ENCODE measurements at regions not wholly inside any gene's neighbourhood (a gene's known extent, or its start where the extent isn't known, plus 50 kb on each side); places are given as distances from the start of the nearest gene placed in this dataset.
"Not testable (repeated sequence)": the region's sequence is repeated elsewhere in the genome, so short reads cannot be mapped to it uniquely, and the experiment has no call there.

DNA sequence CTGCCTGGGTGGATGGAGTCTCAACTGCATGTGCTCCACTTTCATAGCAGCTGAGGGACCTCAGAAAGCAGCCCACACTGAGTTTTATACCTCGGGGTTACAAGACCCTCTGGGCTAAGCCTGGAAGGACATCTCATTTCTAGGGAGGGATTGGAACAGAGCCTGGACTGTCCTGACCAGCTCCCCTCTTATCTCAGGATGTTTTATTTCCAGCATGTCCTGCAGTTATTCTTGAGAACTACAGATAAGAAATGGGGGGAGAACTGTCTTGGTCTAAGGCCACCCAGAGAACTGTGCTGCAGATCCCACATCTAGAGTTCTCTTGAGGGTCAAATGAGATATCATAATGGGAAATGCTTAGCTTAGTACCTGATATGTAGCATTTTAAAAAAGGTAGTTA, 97.3 kb upstream of the CHD6 start:
- no peak for DNase-seq

- DNase-seq: no peak
Measured at GRCh38 chr20:41714030-41714429, 95.9 kb upstream of the CHD6 start.

DNA sequence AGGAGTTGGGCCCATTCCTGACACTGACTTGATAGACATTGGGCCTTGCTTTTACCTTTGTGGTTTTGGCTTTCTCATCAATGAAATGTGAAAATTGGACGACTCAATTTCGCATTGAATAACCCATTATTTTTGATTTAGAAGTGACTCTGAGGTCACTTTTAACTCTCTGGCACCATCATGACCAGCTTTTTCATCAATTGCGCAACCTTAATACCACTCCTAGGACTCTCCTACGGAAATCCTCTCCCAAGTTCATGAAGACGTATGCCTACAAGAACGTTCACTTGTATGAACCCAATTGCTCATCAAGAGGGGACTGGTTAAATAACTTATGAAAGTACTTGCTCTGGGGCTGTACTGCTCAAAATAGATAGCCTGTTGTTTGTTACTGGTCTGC, 86.7 kb upstream of the CHD6 start:
- no peak for DNase-seq

DNA sequence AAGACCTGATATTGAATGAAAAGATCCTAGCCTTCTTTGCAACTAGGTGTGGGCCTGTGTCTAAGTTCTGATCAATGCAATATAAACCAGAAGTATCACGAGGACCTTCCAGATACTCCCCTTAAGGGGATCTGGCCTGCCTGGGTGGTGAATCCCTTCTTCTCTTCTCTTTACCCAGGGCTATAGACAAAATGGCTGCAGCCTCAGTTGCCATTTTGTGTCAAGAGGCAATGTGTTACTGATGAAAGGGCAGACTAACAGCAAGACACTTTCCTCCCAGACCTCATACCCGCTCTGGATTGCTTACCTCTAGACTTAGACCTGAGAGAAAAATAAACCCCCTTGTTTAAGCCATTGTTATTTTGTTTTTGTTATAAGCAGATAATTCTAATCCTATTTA, 84.5 kb upstream of the CHD6 start:
- DNase-seq: no peak

GRCh38 chr20:41701588-41702348, 83.6 kb upstream of the CHD6 start:
- no peak for DNase-seq

- DNase-seq: not testable (repeated sequence)
Measured at GRCh38 chr20:41699673-41700072, 81.5 kb upstream of the CHD6 start.

DNA sequence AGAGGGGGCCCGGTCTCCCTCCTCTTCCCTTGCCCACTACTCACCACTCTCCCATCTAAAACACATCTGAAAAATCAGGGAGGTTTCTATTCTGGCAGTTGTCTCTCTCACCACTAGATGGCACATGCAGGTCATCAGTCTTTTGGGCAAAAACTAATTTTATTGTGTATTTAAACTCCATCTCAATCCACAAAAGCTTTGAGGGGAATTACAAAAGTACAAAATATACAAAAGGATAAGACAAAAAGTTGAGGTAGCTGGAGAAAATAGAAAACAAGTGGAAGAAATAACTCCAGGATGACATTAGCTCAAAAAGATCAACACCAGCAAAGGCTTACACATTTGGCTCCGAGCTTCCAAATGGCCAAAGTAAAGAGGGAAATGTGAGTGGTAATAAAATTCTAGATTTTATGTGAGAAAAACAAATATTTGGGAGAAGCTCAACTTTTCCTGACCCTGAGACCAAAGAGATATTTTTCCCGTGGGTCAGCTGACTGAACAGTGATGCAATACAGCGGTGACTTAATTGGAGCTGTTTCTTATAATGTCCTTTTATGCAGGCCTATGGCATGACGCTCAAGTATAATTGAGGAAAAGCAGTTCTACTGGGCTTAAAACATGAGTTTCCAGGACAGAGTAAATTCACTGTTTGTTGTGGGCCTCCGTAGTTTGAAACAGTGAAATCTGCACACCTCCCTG, 79.8 kb upstream of the CHD6 start:
- no peak for DNase-seq

- no peak for DNase-seq
Measured at GRCh38 chr20:41696428-41696827, 78.3 kb upstream of the CHD6 start.

DNA sequence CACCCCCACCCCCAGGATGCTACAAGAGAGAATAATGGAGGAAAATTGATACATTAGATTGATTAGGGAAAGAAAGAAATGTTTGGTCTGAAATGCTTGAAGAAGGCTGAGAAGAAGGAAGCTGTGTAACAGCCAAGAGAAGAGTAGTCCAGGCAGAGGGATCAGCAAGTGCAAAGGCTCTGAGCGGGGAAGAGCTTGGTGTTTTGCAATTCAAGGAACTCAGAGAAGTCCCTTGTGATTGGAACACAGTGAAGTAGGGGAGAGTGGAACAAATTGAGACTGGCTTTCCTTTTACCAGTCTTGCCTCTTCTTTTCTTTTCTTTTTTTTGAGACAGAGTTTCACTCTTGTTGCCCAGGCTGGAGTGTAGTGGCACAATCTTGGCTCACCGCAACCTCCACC, 76.6 kb upstream of the CHD6 start:
- no peak for DNase-seq

- peak; percentile 82 for DNase-seq
Measured at GRCh38 chr20:41693136-41693979, 75.2 kb upstream of the CHD6 start.

DNA sequence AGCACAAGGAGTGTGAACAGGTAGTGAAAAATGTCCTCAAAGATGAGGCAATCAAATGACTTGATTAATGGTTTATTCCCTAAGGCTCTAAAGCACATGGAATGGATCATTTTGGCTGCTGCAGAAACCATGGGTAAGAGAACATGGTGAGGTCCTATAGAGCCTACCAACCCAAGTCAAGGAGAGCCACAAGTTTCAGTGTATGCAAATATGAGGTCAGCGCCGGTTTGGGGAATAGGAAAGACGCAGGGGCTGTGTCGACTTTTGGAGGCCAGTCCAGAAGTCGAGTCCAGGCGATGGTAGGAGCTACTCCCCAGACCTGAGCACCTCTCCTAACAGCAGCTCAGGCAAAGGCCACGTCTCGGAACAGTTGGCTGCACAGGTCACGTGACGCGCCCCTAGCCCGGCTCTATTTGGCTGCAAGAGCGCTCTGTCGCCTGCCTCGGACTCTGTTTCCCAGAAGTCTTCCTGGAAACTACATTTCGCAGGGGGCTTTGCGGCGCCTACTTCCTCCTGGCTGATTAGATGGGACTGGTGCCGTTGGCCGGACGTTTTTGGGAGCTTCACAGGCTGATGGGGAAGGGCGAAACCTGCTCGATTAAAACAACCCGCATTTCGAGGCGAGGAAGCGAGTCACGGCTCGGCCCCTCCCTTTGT, 74.4 kb upstream of the CHD6 start:
- peak; percentile 81 for DNase-seq

- DNase-seq: no peak
Measured at GRCh38 chr20:41691443-41691842, 73.3 kb upstream of the CHD6 start.

GRCh38 chr20:41690702-41691101, 72.5 kb upstream of the CHD6 start:
- no peak for DNase-seq

GRCh38 chr20:41686961-41687360, 68.8 kb upstream of the CHD6 start:
- no peak for DNase-seq

DNA sequence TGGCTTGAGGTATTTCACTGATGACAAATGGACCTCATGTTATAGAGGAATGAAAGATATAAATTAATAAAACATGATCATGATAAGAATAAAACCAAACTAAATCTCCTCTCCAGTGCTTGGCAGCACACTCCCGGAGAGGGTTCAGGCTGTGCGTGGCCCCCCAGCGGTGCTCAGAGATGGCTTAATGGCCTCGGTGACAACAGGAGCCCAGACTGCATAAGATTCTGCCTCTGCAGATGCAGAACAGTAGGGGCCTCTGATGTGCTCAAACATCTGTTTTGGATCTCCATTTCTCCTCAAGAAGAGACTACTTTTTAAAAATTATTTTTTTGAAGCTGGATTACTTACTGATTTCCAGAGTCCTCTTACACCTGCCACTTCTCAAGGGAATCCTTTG, 67.0 kb upstream of the CHD6 start:
- DNase-seq: not testable (repeated sequence)

- DNase-seq: no peak
Measured at GRCh38 chr20:41678799-41679198, 60.6 kb upstream of the CHD6 start.

- DNase-seq: no peak
Measured at GRCh38 chr20:41672282-41672681, 54.1 kb upstream of the CHD6 start.

DNA sequence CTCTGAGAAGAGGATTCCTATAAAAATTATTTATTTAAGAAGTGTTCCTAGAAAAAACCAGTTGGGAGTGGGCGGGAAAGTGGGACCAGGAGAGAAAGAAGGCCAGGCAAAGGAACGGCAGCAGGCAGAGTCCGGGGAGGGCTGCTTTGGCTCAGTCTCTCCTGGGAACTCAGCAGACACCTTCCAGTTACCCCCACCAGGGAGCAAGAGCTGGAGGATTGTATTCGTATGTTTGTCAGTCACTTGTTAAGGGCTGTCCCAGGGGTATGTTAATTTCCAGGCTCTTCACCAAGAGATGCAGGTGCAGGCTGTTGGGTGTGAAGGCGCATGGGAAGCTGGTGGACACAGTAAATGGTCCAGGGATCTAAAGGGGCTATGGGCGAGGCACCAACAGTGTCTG, 53.0 kb upstream of the CHD6 start:
- DNase-seq: no peak

GRCh38 chr20:41670631-41671030, 52.5 kb upstream of the CHD6 start:
- DNase-seq: no peak

DNA sequence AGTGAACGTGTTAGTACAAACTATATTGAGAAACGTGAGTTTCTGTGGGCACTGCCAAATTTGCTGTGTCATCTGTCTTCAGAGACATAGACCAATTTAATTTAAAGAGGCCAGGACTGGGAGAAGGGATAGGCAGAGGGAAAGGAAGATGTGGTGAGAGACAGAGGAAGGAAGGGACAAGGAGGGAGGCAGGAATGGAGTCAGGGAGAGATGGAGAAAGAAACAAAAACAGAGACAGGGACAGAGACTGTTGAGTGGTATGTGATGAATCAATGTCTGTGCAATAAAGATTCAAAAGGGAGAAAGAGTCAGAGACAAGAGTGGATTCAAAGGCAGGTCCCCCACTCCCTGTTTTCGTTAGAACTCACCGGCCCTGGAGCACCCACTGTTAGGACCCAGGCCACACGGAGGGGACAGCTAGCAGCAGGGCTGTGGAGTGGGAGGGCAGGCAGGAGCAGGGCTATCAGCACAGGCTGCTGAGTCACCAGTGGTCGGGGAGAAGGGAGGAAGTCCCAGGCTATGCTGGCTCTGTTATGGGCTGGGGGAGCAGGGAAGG, 51.6 kb upstream of the CHD6 start:
- no peak for DNase-seq

DNA sequence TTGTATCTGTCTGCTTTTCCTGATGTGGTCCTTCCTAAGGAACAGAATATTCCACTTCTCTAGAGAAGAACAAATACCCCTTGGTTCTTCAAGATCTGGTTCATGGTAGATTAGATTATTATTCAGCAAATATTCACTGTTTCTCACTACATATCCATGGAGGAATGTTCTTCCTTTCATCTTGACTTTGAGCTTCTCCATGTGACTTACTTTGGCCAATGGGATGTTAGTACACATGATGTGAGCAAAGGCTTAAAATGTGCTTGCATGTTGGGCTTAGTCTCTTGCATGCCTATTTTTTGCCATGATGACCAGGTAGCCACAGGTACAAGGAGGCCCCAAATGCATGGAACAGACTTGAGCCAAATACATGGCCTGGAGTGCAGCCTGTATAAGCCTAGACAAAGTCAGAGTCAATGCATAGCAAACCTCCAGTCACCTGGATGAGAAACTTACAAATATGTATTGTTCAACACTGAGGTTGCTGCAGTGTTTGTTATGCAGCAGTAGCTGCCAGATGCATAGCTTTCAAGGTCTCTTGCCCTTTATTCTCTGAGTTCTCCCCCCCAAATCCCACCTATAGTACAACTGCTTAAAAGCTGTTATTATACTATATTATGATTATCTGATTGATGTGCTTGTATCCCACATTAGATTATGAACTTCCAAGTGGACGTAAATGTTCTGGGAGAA, 50.0 kb upstream of the CHD6 start:
- DNase-seq: no peak
